ENCODE measurements at regions not wholly inside any gene's neighbourhood (a gene's known extent, or its start where the extent isn't known, plus 50 kb on each side); places are given as distances from the start of the nearest gene placed in this dataset.
"Not testable (repeated sequence)": the region's sequence is repeated elsewhere in the genome, so short reads cannot be mapped to it uniquely, and the experiment has no call there.

GRCh38 chr18:78505851-78506461 is 473.7 kb upstream of the SALL3 start:
- H3K4me3 ChIP-seq (ENCODE audit: low read depth, low read length) = no peak overlapping the region
- no peak for TF ChIP-seq CTCF (IDR thresholded peaks at IDR 0.05; ENCODE audit: low read depth, low read length)

GRCh38 chr18:78507217-78507616 is 472.4 kb upstream of the SALL3 start:
- H3K4me3 ChIP-seq (ENCODE audit: low read depth, low read length) = no peak overlapping the region
- no peak for TF ChIP-seq CTCF (IDR thresholded peaks at IDR 0.05; ENCODE audit: low read depth, low read length)

- not testable (repeated sequence) for H3K4me3 ChIP-seq (ENCODE audit: low read depth, low read length)
Measured at GRCh38 chr18:78508228-78508824, 471.3 kb upstream of the SALL3 start.

GRCh38 chr18:78510091-78510490 is 469.5 kb upstream of the SALL3 start:
- H3K4me3 ChIP-seq (ENCODE audit: low read depth, low read length) = no peak overlapping the region
- no peak for TF ChIP-seq CTCF (IDR thresholded peaks at IDR 0.05; ENCODE audit: low read depth, low read length)

- no peak for TF ChIP-seq CTCF (IDR thresholded peaks at IDR 0.05; ENCODE audit: low read depth, low read length)
- H3K4me3 ChIP-seq (ENCODE audit: low read depth, low read length) = no peak overlapping the region
Measured at GRCh38 chr18:78510636-78511035, 469.0 kb upstream of the SALL3 start.

- no peak overlapping the region for H3K4me3 ChIP-seq (ENCODE audit: low read depth, low read length)
- no peak for TF ChIP-seq CTCF (IDR thresholded peaks at IDR 0.05; ENCODE audit: low read depth, low read length)
Measured at GRCh38 chr18:78511666-78512601, 467.7 kb upstream of the SALL3 start.

GRCh38 chr18:78514910-78515670 is 464.5 kb upstream of the SALL3 start:
- no peak for TF ChIP-seq CTCF (IDR thresholded peaks at IDR 0.05; ENCODE audit: low read depth, low read length)

More at GRCh38 chr18:78514910-78515670, 464.5 kb upstream of the SALL3 start:
- no peak overlapping the region for H3K4me3 ChIP-seq (ENCODE audit: low read depth, low read length)
